Left renal cortex interstitium (tissue), 4 donors: ENCODE measurements at regions not wholly inside any gene's neighbourhood (a gene's known extent, or its start where the extent isn't known, plus 50 kb on each side); places are given as distances from the start of the nearest gene placed in this dataset.

Source experiments
- DNase-seq, 4 donors: peaks; one replicate each; pipeline ENCODE4 v3.0.0-alpha.2; 2013; ENCODE audit warnings: low read depth in 4 of 4, low spot score in 2 of 4, missing footprints in 1 of 4

DNA sequence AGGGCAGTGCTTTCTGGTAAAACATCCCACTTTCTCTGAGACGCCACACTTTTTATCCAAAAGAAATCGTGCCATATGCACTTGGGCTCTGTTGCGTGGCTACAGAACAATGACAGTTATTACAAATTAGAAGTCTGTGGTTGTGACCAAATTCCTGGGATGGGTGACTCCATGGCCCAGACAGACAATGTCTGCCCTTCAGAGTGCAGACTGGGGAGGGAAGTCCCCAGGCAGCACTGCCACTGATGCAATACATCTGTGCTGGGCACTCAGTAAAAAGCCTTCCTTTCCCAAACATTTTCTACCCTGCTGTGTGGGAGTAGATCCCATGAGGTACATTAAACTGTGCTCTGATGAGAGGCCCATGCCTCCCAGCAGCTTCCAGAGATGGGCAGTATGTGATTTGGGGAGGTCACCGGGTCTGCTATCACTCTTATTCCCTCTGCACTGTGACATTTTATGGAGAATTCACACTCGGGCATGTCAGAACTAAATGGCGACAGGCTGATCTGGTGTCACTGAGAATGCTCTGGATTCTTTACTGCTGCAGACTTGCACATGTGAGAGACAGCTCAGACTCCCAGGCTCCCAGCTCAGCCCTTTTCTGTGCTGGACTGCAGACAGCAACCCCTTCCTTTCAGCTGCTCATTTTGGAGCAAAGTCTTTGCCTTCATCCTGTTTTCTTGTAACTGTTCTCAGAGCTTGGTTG is 243.5 kb upstream of the ZNF32 start:
- no peak for DNase-seq

DNA sequence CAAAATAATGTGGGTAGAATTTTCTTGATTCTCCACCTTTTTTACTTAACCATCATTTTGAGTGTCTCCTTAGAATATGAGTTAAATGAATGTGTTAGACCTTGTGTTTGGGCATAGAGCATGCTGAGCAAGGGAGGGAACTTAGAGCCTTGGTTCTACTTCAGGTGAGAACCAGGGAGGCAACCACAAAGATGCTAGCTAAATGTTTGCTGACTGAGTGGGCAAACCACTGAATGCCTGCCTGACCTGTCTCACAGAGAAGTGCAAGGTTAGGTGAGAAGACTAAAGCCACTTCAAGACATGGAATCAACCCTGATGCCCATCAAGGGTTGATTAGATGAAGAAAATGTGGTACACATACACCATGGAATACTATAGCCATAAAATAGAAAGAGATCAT is 242.6 kb upstream of the ZNF32 start:
- no peak for DNase-seq

DNA sequence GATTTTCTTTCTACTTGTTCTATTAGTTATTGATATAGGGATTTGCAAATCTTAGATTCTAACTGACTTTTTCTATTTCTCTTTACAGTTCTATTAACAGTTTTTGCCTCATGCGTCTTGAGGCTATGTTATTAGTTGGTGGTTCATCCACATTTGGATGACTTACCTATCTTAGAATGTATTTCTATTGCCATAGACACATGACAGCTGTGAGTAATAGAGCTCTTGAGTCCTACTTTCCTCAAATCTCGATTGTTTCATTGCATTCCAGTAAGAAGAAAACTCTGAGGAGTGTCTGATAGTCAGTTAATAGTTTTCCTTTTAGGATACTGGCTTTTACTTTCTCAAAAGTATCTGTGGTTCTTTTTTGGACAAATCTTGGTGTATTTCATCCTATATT is 241.4 kb upstream of the ZNF32 start:
- no peak for DNase-seq

DNA sequence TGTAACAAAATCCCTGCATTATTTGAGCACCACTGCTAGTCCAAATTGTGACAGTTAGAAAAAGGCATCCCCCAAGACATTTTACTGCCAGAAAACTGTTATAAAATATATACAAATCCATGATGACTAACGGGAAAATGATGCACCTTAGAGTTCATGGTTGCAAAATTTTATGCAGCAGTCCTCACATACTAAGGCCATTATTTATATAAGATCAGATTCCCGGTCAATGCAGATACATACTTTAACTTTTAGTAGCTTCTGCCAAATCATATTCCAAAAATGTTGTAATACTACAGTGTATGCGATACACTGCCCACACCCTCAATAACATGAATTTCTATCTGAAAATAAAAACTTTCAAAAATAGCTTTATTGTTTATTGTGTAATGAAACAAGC is 239.9 kb upstream of the ZNF32 start:
- no peak for DNase-seq

DNA sequence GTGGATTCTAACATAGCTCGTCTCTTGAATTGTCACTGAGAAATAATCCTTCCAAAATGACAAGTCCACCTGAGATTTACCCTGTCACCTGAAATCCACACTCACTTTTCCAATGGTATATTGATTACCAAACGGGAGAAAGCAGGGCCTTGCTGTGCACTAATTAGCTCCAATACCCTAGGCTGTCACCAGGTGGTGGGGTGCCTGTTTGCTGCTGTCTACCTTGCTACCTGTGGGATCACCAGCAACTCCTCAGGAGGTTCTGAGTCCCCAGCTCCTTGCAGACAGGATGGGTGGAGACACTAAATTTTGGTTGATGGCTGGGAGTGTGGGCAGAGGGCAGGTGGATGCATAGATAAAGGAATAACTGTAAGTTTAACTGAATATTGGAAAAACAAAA is 237.2 kb upstream of the ZNF32 start:
- DNase-seq, result no peak

DNA sequence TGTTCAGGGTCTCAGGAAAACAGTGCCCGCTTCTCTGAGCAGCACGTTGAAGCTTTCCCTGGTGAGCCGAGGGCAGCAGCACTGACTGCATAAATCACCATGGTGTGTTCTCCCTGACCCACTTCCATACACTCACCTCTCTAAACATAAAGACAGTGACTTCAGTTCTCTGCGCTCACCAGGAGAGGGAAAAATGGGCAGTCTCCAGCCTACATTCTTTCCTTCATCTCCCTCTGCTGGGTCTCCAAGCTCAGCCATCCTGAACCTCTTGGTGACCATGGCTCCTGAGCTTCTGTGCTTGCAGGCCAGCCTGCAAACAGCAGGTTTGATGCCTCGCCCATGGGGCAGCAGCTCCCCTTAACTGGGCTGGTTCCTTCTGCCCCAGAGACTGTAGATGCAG is 236.6 kb upstream of the ZNF32 start:
- DNase-seq, result no peak

DNA sequence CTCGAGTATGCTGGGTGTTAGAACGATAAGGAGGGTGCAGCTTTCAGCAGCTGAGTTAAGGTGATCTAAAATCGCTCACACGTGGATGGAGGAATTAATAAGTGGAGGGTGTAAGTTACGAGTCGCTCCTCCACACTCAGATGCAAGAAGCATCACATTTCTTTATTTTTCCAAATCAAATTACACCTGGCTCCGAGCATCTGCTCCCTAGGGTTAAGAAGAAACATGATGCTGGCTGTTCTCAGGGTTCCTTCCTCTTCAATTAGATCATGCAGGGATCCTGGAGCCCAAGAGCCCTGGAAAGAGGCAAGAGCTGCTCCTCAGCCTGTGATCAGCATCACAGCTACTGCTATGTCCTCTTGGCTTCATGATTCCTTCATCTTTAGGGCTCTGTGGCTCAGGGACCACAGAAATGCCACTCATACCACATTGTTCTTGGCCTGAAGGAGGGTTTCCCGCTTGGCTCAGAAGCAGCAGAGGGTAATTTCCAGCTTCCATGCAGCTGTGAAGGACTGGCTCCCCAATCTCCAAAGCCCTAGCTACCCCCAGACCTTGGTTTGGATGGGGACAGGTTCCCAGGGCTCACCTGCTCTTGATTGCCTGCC is 235.9 kb upstream of the ZNF32 start:
- no peak for DNase-seq

DNA sequence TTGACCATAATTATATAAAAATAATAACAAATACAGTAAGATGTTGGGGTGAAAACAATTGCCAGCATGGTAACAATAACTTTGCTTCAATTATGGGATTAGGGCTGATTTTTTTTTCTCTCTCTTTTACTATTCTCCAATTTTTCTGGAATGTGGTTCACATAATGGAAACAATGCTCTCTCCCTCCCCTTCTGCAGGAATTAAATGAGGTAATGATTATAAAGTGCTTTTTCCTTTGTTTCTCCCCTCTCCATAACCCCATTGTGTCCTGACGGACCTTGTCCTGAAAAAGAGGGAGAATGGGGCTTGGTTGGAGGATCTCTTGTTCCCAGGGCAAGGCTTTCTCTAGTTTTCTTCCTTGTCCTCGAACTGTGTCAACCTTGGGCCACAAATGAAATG is 234.0 kb upstream of the ZNF32 start:
- DNase-seq, result no peak

DNA sequence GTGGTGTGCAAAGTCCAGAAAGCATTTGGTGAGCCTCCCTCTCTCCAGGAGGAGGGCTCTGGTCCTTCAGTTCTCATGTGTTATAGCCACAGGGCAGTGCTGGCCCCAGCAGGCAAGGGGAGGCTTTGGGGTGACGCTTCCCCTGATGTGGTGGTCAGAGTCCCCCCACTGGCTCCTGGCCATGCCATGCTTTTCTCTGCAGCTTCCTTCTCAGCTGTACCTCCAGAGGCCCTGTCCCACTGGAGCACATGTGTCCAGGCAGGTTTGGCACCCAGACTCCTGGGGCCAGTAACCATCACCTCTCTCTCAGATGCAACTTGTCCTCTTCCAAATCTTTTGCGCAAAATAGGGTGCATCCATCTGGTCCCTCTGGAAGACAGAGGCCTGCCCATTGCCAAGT is 233.0 kb upstream of the ZNF32 start:
- no peak for DNase-seq

DNA sequence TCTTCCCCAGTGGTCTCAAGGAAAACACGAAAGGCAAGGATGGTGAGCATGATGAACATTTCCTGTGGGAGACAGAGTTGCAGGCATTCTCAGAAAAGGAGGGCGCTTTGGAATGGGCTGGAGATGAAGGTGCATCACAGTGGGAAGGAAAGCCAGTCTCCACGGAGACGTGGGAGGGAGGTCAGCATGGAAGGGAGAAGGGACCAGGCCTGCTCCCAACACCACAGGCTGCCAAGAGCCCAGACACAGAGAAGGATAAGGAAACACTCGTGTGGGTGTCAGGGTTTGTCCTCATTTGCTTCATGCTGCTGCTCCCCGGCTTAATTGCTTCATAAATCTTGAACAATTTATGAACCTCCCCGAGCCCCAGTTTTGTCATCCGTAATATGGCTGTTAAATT is 231.5 kb upstream of the ZNF32 start:
- no peak for DNase-seq

DNA sequence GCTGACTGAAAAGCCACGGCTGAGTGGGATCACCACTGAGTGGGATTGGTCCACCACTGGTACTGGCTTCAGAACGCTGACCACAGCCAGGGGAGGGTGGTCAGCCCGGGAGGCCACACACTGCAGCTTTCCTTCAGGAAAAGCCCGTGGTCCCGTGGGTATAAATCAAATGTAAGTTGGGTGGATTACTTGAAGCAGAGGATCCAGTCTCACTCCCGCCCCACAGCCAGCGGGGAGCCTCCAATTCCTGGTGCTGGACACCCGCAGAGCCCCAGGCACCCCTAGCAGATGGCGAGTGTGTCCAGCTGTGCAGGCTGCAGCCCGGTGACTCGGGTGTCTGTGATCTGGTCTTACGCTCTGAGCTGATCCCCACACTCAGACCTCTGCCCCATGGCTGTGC is 231.1 kb upstream of the ZNF32 start:
- no peak for DNase-seq

DNA sequence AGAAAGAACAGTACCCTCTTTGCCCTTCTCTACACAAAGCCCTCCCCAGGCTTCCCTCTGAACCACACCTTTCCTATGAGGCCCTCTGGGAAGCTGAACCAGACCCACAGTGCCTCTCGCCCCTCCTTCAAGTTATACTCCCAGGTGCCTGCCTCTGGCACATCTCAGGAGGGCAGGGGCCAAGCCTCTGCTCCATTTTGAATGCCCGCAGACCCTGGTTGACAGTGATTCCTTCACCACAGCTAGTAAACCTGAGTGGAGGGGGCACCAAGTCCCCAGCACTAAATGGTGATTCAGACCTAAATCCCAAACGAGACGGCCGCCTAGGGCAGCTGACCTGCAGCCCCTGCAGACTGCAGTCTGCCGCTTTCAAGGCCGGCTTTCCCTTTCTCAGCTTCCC is 230.5 kb upstream of the ZNF32 start:
- DNase-seq, result no peak

DNA sequence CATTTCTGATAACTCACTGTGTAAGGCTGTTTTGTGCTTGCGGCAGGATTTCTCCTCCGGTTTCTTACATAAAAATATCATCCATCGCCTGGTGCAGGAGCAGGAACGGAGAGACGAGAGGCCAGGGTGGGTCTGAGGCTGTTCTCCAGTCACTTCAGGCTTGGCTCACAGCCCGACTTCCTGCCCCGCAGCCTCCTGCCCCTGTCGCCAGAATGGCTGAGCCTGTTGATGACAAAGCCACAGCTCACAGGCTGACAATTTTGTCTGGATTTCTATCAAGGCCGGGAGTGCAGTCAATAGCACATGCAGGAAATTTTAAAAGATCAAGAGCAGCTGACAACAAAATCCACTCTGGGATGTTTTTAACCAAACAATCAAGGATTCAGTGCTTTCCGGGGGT is 229.7 kb upstream of the ZNF32 start:
- DNase-seq, result no peak

DNA sequence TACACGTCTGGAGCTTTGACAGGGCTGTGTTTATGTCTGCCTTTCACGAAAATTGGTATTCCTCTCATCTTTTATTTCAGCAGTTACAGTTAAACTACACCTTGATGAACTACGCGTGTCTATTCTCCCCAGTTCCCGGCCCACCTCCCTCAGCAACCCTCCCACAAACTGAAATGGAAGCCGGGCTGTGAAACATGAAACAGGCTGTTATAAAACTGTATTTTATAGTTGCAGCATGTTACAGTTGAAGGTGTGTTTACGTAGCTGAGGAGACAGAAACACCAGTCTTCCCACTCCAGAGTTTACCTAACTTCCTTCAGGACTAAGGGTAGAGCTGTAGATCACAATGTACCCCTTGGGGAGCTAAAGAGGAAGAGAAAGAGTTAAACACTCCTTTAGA is 228.3 kb upstream of the ZNF32 start:
- no peak for DNase-seq

DNA sequence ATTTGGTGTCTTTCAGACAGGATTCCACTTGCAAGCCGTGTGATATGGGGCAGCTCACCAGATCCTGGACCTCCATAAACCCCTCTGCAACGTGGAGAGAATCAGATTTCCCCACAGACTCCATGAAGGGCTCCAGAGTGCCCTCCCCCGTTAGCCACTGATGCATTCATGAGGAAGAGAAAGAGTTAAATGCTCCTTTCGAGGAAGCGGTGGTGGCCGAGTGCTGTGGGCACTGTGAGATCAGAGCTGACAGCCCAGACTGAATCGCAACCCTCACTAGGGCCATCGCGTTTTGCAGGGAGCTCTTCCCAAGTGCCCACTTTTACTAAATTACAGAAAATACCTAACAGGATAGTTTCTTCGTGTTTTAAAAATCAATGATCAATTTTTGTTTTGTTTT is 226.3 kb upstream of the ZNF32 start:
- DNase-seq, result no peak

DNA sequence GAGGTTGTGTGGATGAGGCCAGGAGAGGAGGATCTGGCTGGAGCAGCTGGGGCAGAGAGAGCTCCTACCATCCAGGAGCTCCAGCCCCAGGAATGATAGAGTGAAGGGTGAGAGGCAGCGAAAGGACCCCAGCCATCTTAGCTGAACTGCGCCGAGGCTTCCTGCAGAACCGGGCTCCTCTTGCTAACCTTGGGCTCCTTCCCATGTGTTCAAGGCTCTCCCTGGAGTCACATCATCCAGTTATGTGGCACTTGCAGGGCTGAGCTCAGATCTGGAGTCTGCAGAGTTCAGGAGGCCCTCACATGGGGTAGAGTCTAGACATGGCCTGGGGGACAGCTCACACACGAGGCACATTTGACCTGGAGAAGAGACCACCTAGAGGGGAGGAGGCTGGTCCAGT is 225.0 kb upstream of the ZNF32 start:
- no peak for DNase-seq

DNA sequence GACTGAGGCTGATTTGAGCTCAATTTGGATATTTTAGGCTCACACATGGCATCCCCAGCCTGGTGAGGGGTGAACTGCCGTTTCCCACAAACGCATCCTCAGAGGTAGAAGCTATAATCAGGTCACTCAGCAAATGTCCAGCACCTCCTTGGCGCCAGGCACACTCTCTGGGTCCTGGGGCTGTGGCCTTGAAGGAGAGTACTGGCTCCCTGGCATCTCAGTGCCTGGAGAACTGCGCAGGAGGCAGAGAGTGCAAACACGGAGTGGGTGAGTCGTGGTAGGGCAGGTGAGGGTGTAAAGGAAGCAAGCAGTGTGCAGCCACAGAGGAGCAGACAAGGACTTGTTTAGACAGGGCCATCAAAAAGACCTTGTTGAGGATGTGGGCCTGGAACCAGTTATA is 224.0 kb upstream of the ZNF32 start:
- no peak for DNase-seq

DNA sequence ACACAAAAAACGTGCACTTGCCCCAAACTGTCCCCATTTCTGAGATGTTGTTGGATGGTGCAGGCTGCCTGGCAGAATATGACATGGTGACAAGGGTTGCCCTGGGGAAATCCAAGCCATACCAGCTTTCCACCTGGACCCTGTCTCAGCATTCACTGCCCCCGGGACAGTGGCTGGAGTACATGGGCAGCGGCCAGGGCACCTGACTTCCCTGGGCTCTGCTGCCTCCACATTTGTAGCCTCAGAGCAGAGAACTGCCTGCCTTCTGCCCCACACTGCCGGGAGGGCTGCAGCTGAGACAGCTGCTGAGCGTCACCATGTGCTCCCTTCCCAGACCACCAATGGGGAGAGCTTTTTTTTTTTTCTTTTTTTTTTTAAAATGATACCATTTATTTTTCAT is 222.9 kb upstream of the ZNF32 start:
- DNase-seq, result no peak

DNA sequence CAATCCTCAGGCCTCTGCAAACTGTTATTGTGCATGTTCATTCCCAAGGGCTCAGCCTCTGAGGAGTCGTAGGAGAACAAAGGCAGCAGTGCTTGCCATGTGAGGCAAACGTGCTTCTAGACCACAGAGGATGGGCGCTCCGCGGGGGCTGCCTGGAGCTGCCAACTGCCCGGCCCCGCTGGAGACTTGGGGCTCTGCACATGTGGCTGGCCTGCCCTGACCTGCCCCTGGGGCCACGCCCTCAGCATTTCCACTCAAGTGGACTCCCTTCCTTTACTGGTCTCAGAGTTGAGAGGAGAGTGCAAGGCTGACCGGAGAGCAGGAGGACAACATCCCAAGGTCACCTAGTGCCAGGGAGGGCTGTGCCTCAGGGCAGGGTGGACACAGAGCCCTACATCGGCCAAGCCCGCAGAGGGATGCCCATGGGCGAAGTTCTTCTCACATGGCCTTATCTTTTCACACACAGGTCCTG is 222.3 kb upstream of the ZNF32 start:
- DNase-seq, result no peak

DNA sequence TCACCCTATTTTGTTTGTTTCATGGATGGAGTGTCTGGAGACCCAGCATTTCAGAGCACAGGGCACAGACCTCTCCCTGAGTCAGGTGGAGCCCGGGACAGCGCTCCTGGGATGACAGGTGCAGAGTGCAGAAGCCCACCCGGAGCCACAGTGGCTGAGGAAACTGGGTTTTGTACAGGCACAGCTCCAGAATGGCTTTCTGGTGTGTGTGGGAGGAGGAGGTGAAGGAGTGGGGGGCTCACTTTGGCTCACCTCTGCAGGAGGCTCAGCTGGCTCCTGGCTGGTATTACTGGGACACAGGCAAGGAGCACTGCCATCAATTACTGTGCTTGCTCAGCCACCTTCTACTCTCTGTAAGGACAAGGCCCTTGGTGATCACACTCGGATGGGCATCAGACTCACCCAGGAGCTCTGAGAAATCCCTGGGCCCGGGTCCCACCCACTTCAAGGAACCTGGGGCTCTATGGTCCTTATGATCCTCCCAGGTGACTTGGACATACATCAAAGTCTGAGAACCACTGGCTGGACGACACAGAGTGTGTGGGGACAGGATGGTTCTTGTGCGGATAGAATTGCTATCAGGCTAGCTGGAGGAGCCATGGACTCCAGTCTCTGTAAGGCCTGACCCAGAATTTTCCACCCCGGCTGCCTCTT is 221.1 kb upstream of the ZNF32 start:
- DNase-seq, result no peak

DNA sequence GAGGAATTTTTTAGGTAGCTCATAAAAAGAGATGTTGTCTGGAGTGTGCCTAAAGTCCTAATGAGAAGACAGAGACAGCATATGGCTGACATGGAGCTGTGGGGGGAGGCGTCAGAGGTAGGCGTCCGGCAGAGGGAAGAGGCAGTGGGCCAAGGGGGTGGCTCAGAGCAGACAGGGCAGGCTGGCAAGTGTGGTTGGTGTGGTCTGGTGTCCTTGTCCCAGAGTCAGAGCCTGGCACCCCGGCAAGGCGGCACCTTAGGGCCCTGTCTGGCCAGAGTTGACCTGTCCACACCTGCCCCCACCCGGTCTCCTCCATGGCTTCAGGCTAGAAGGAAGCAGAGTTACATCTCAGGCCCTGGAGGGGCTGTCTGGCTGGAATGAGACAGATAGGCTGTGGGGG is 220.3 kb upstream of the ZNF32 start:
- no peak for DNase-seq
